GM23338 (cell line): ENCODE measurements at regions not wholly inside any gene's neighbourhood (a gene's known extent, or its start where the extent isn't known, plus 50 kb on each side); places are given as distances from the start of the nearest gene placed in this dataset.

Source experiments
- EZH2 ChIP-seq: fragments of 200-600 bp; sonication (generic); IDR thresholded peaks from one replicate; pipeline ENCODE4 v1.8.0; 2017; ENCODE audit warnings: antibody characterized with exemption, mild to moderate bottlenecking, low read depth; ENCODE audit not compliant: unreplicated experiment
- JUNB ChIP-seq: IDR thresholded peaks from one replicate; pipeline ENCODE4 v1.6.1; 2016; ENCODE audit warnings: antibody characterized with exemption; ENCODE audit not compliant: unreplicated experiment
- POLR2AphosphoS5 ChIP-seq: IDR thresholded peaks from 2 replicates; pipeline ENCODE4 v1.6.1; 2016; ENCODE audit warnings: antibody characterized with exemption, low read depth
- STAT1 ChIP-seq: IDR thresholded peaks from one replicate; pipeline ENCODE4 v1.6.1; 2016; ENCODE audit warnings: antibody characterized with exemption; ENCODE audit not compliant: unreplicated experiment
- TF ChIP-seq, protein P1 (sequence below), 2 experiments: fragments of 200-600 bp in 1 of 2; sonication (generic) in 1 of 2; conservative IDR thresholded peaks; 2 replicates each; pipeline versions ENCODE4 v1.5.1 to v1.6.1; 2016 to 2017; ENCODE audit warnings: antibody characterized with exemption in 2 of 2, low read depth in 2 of 2, mild to moderate bottlenecking in 2 of 2, moderate library complexity in 1 of 2

DNA sequence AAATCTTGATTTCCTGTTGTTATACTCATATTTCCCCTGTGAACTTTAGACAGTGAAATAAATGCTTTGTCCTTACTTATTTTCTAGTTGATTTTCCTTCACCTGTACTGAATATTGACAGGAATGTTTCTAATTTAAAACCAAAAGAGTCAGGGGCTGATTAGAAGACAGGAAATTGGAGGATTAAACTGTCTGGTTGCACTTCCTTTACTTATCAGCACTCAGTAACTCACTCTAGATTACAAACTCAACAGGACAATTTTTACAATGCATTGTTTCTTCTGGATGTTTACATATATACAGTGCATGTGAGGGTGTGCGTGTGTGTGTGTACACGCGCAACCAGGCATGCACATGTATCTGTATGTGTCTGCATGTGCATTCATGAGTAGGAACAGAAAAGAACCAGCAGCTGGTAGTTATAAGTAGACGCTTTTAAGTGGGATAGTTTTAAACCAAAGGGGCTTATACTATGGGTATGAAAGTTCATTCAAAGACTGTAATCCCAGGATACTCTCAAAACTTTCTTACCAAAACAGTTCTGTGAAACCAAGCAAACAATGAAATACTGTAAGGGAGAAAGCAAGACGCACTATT, 212.0 kb upstream of the NFIA start:
- TF ChIP-seq, protein P1, sequence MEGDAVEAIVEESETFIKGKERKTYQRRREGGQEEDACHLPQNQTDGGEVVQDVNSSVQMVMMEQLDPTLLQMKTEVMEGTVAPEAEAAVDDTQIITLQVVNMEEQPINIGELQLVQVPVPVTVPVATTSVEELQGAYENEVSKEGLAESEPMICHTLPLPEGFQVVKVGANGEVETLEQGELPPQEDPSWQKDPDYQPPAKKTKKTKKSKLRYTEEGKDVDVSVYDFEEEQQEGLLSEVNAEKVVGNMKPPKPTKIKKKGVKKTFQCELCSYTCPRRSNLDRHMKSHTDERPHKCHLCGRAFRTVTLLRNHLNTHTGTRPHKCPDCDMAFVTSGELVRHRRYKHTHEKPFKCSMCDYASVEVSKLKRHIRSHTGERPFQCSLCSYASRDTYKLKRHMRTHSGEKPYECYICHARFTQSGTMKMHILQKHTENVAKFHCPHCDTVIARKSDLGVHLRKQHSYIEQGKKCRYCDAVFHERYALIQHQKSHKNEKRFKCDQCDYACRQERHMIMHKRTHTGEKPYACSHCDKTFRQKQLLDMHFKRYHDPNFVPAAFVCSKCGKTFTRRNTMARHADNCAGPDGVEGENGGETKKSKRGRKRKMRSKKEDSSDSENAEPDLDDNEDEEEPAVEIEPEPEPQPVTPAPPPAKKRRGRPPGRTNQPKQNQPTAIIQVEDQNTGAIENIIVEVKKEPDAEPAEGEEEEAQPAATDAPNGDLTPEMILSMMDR (conservative IDR thresholded peaks at IDR 0.05; ENCODE audit: low read depth in 2 of 2) = no peak
- TF ChIP-seq JUNB = no peak
- TF ChIP-seq POLR2AphosphoS5 = no peak
- no peak for TF ChIP-seq EZH2
- no peak for TF ChIP-seq STAT1
